GM21526 (cell line): ENCODE measurements at regions not wholly inside any gene's neighbourhood (a gene's known extent, or its start where the extent isn't known, plus 50 kb on each side); places are given as distances from the start of the nearest gene placed in this dataset.

Source experiments
- ATAC-seq: cut with Tn5 transposase; IDR thresholded peaks from one replicate; pipeline ENCODE4 v1.9.1; 2021; ENCODE audit warnings: moderate library complexity; ENCODE audit not compliant: unreplicated experiment, low FRiP score

- no peak for ATAC-seq
Measured at GRCh38 chr5:153084511-153084910, 406.0 kb upstream of the GRIA1 start.

GRCh38 chr5:153086486-153086885 lies 404.0 kb upstream of the GRIA1 start:
- no peak for ATAC-seq

- no peak for ATAC-seq
Measured at GRCh38 chr5:153088538-153088937, 401.9 kb upstream of the GRIA1 start.

- no peak for ATAC-seq
Measured at GRCh38 chr5:153094333-153094732, 396.1 kb upstream of the GRIA1 start.

- no peak for ATAC-seq
Measured at GRCh38 chr5:153096381-153096780, 394.1 kb upstream of the GRIA1 start.

- ATAC-seq, result no peak
Measured at GRCh38 chr5:153099328-153099727, 391.1 kb upstream of the GRIA1 start.

GRCh38 chr5:153101235-153102180 lies 389.0 kb upstream of the GRIA1 start:
- no peak for ATAC-seq

GRCh38 chr5:153116916-153117315 lies 373.6 kb upstream of the GRIA1 start:
- ATAC-seq, result no peak

GRCh38 chr5:153118018-153118417 lies 372.5 kb upstream of the GRIA1 start:
- no peak for ATAC-seq

GRCh38 chr5:153122403-153122802 lies 368.1 kb upstream of the GRIA1 start:
- ATAC-seq, result no peak

- ATAC-seq, result no peak
Measured at GRCh38 chr5:153130296-153130695, 360.2 kb upstream of the GRIA1 start.

GRCh38 chr5:153135411-153135810 lies 355.1 kb upstream of the GRIA1 start:
- ATAC-seq, result no peak

- no peak for ATAC-seq
Measured at GRCh38 chr5:153136910-153137614, 353.4 kb upstream of the GRIA1 start.

- no peak for ATAC-seq
Measured at GRCh38 chr5:153147891-153148623, 342.4 kb upstream of the GRIA1 start.

GRCh38 chr5:153148624-153148976 lies 341.9 kb upstream of the GRIA1 start:
- ATAC-seq, result no peak

- no peak for ATAC-seq
Measured at GRCh38 chr5:153151558-153151957, 338.9 kb upstream of the GRIA1 start.

- no peak for ATAC-seq
Measured at GRCh38 chr5:153153086-153153485, 337.4 kb upstream of the GRIA1 start.

- ATAC-seq, result no peak
Measured at GRCh38 chr5:153157156-153157555, 333.3 kb upstream of the GRIA1 start.

GRCh38 chr5:153158608-153159007 lies 331.9 kb upstream of the GRIA1 start:
- no peak for ATAC-seq

- no peak for ATAC-seq
Measured at GRCh38 chr5:153159616-153160015, 330.9 kb upstream of the GRIA1 start.

GRCh38 chr5:153168241-153168640 lies 322.2 kb upstream of the GRIA1 start:
- no peak for ATAC-seq
